ENCODE measurements at regions not wholly inside any gene's neighbourhood (a gene's known extent, or its start where the extent isn't known, plus 50 kb on each side); places are given as distances from the start of the nearest gene placed in this dataset.

DNA sequence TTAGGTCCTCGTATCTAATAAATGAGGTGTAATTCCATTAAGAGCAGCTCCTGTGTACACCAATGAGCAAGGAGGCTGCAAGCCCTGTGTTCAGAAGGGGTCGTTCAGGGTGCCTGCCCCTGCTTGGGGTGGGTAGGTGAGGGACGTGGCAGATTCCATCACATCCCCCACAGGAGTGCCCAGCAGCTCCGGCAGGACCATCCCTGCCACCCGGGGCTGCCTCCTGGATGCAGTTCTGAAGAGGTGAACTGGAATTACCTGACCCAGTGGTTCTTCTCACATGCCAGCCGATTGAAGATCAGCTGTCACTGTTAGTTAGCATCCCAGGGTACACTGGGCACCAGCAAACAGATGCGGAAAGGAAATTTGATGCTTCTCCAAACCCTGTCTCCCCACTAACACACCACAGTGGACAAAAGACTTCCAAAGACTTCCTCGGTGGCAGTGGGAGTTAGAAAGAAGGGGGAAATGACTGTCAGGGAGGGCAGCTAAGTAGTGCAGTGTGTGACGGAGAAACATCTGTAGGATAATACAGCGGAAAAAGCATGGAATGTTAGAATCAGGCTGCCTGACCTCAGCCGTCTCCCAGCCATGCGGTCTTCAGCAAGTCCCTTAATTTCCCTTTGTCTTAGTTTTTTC lies 313.6 kb upstream of the ZMIZ1 start:
- Mint-ChIP-seq H3K27me3 (ENCODE audit: unreplicated experiment) (peaks cover 9% of the 10 kb centered on the region), H3K4me1 (ENCODE audit: low read depth, unreplicated experiment) (peaks cover 29% of the 10 kb centered on the region), H3K27ac (ENCODE audit: unreplicated experiment) (no peak overlapping the region), H3K36me3 (ENCODE audit: insufficient read depth, unreplicated experiment) (peaks cover 5% of the 10 kb centered on the region), H3K9me3 (ENCODE audit: low read depth, unreplicated experiment) (no peaks in the 10 kb centered on the region), H3K4me3 (ENCODE audit: low read depth, unreplicated experiment) (no peak overlapping the region)
- CTCF ChIA-PET = interaction anchor here (1.4 kb wide), 1 partner anchor 10 kb away, joined by 5 read pairs; no protein-coding TSS in a partner anchor
- intact Hi-C loops (cut with micrococcal nuclease; ENCODE audit: unreplicated experiment) = loop anchor here (10.0 kb wide), 1 partner anchor 220 kb away; no protein-coding TSS in a partner anchor
- no TSS peak for BruUV-seq (replicated peaks)
- TF ChIP-seq CTCF (IDR thresholded peaks at IDR 0.05; ENCODE audit: unreplicated experiment) = no peak
- no peak for DNase-seq

DNA sequence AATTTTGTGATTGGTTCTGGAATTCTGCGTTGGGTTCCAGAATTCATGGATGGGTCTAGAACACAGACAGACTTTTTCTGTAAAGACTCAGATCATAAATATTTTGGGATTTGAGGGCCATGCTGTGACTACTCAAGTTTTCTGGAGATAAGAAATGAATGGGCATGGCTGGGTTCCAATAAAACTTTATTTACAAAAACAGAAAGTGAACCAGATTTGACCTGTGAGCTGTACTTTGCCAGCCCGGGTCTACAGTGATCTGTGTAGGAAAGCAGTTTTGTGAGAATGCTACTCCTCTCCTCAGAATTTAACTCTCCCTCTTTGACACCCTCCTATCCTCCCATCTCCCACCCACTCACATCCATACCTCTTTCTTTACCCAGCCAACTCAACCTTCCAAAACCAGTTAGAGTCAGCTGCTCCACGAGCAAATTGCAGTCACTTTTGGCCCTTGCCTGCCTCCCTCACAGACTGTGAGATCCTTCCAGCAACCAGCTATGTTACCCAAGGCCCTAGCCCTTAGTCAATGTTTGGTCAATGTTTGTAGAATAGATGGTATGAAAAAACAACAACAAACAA lies 312.8 kb upstream of the ZMIZ1 start:
- Mint-ChIP-seq H3K4me3 (ENCODE audit: low read depth, unreplicated experiment) (no peak overlapping the region), H3K9me3 (ENCODE audit: low read depth, unreplicated experiment) (no peaks in the 10 kb centered on the region), H3K4me1 (ENCODE audit: low read depth, unreplicated experiment) (peaks cover 29% of the 10 kb centered on the region), H3K27me3 (ENCODE audit: unreplicated experiment) (peaks cover 9% of the 10 kb centered on the region), H3K36me3 (ENCODE audit: insufficient read depth, unreplicated experiment) (peaks cover 5% of the 10 kb centered on the region), H3K27ac (ENCODE audit: unreplicated experiment) (peak overlapping the region; percentile 43)
- DNase-seq = no peak
- no TSS peak for BruUV-seq (replicated peaks)
- CTCF ChIA-PET = interaction anchor here (1.0 to 1.6 kb wide), 3 partner anchors 23 to 428 kb away, joined by 3 to 5 read pairs (median 5); no protein-coding TSS in a partner anchor
- intact Hi-C loops (cut with micrococcal nuclease; ENCODE audit: unreplicated experiment) = loop anchor here (10.0 kb wide), 1 partner anchor 219 kb away; no protein-coding TSS in a partner anchor
- no peak for TF ChIP-seq CTCF (IDR thresholded peaks at IDR 0.05; ENCODE audit: unreplicated experiment)

- Mint-ChIP-seq H3K27me3 (ENCODE audit: unreplicated experiment) (peaks cover 5% of the 10 kb centered on the region), H3K4me3 (ENCODE audit: low read depth, unreplicated experiment) (peak overlapping the region; percentile 4), H3K4me1 (ENCODE audit: low read depth, unreplicated experiment) (peaks cover 29% of the 10 kb centered on the region), H3K36me3 (ENCODE audit: insufficient read depth, unreplicated experiment) (peaks cover 5% of the 10 kb centered on the region), H3K27ac (ENCODE audit: unreplicated experiment) (peak overlapping the region; percentile 43), H3K9me3 (ENCODE audit: low read depth, unreplicated experiment) (no peaks in the 10 kb centered on the region)
- no TSS peak for BruUV-seq (replicated peaks)
- intact Hi-C loops (cut with micrococcal nuclease; ENCODE audit: unreplicated experiment) = loop anchor here (10.0 kb wide), 1 partner anchor 218 kb away; no protein-coding TSS in a partner anchor
- CTCF ChIA-PET = interaction anchor here (0.8 to 1.6 kb wide), 5 partner anchors 22 to 427 kb away, joined by 3 to 5 read pairs (median 4); no protein-coding TSS in a partner anchor
- TF ChIP-seq CTCF (IDR thresholded peaks at IDR 0.05; ENCODE audit: unreplicated experiment) = no peak
- peak; percentile 89 for DNase-seq
Observed at GRCh38 chr10:78756604-78757343, 312.0 kb upstream of the ZMIZ1 start.

DNA sequence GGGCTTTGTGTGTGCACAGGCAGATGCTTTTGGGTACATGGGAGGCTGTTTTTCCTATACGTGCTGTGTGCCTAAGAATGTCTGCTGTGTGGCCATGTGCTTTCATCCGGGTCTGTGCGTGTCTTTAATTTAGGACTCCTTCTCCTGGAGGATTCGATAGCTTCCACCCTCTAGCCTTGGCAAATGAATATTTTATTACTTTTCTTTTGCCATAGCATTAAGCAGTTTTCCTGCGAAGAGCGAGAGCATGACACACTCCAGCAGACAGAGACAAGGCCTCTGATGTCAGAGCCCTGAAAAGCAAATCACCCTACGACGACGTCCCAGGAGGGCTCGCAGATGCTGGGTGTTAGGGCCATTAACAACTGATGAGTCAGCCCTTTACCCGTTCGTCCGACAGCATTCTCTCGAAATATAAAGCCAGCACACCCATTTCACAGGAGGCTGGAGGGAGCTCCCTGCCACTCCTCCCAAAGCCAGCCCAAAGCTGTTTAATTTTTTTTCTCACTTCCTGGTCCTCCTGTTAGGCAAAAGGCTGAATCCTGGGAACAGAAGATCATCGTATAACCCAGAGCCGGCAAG lies 311.3 kb upstream of the ZMIZ1 start:
- peaks cover 26% of the 10 kb centered on the region for H3K4me1 Mint-ChIP-seq (ENCODE audit: low read depth, unreplicated experiment)
- H3K9me3 Mint-ChIP-seq (ENCODE audit: low read depth, unreplicated experiment) = no peaks in the 10 kb centered on the region
- peak overlapping the region; percentile 6 for H3K27ac Mint-ChIP-seq (ENCODE audit: unreplicated experiment)
- intact Hi-C loops (cut with micrococcal nuclease; ENCODE audit: unreplicated experiment) = loop anchor here (10.0 kb wide), 1 partner anchor 217 kb away; no protein-coding TSS in a partner anchor
- DNase-seq = no peak
- H3K36me3 Mint-ChIP-seq (ENCODE audit: insufficient read depth, unreplicated experiment) = peaks cover 5% of the 10 kb centered on the region
- no peak for TF ChIP-seq CTCF (IDR thresholded peaks at IDR 0.05; ENCODE audit: unreplicated experiment)
- no TSS peak for BruUV-seq (replicated peaks)
- CTCF ChIA-PET = interaction anchor here (0.8 to 1.6 kb wide), 5 partner anchors 22 to 427 kb away, joined by 3 to 5 read pairs (median 4); no protein-coding TSS in a partner anchor
- H3K27me3 Mint-ChIP-seq (ENCODE audit: unreplicated experiment) = peaks cover 3% of the 10 kb centered on the region
- peak overlapping the region; percentile 4 for H3K4me3 Mint-ChIP-seq (ENCODE audit: low read depth, unreplicated experiment)
